ENCODE measurements at regions not wholly inside any gene's neighbourhood (a gene's known extent, or its start where the extent isn't known, plus 50 kb on each side); places are given as distances from the start of the nearest gene placed in this dataset.

DNA sequence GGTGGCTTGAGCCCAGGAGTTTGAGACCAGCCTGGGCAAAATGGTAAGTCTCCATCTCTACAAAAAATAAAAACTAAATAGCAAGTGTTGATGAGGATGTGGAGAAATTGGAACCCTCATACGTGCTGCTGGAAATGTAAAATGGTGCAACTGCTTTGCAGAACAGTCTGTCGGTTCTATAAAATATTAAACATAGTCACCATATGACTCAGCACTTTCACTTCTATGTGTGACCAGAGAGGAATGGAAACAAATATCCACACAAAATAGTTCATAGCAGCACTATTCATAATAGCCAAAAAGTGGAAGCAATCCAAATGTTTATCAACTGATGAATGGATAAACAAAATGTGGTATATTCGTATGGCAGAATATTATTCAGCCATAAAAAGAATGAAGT, 60.8 kb upstream of the FMR1 start:
- no peaks in the 10 kb centered on the region for H3K23me2 ChIP-seq (ENCODE audit: insufficient read length, low read depth, low read length, poor library complexity, severe bottlenecking)
- no CpG with 5 or more reads among the region's 3 CpGs for WGBS (ENCODE audit: extremely low coverage, insufficient read length, low lambda C conversion rate)
- no peak overlapping the region for H3K14ac ChIP-seq (ENCODE audit: insufficient read depth, low read length)
- H2BK120ac ChIP-seq (ENCODE audit: low read depth, low read length, poor library complexity, severe bottlenecking) = no peak overlapping the region
- H3K79me1 ChIP-seq (ENCODE audit: insufficient read depth, low read depth, low read length, poor library complexity, severe bottlenecking) = no peaks in the 10 kb centered on the region
- no peak overlapping the region for H2AK5ac ChIP-seq (ENCODE audit: insufficient read length, low read length)
- no peak overlapping the region for H3K4ac ChIP-seq (ENCODE audit: low read depth, low read length)
- no peak overlapping the region for H3K4me2 ChIP-seq (ENCODE audit: insufficient read depth, insufficient read length, low read length)
- H3K23ac ChIP-seq (ENCODE audit: insufficient read length, low read depth, low read length) = no peak overlapping the region
- no peaks in the 10 kb centered on the region for H3K27me3 ChIP-seq (ENCODE audit: insufficient read depth, low read length)
- no peak overlapping the region for H3K4me3 Mint-ChIP-seq
- H2BK5ac ChIP-seq (ENCODE audit: insufficient read length, low read length) = no peak overlapping the region
- H2BK12ac ChIP-seq (ENCODE audit: insufficient read length, low read depth, low read length) = no peak overlapping the region
- H3K27ac ChIP-seq (ENCODE audit: insufficient read length, low read depth, low read length) = no peak overlapping the region
- peaks cover 0 to 8% of the 10 kb centered on the region in 2 experiments; a peak in 2 of 4 replicates for H3K4me1 Mint-ChIP-seq
- TF ChIP-seq, protein P1, sequence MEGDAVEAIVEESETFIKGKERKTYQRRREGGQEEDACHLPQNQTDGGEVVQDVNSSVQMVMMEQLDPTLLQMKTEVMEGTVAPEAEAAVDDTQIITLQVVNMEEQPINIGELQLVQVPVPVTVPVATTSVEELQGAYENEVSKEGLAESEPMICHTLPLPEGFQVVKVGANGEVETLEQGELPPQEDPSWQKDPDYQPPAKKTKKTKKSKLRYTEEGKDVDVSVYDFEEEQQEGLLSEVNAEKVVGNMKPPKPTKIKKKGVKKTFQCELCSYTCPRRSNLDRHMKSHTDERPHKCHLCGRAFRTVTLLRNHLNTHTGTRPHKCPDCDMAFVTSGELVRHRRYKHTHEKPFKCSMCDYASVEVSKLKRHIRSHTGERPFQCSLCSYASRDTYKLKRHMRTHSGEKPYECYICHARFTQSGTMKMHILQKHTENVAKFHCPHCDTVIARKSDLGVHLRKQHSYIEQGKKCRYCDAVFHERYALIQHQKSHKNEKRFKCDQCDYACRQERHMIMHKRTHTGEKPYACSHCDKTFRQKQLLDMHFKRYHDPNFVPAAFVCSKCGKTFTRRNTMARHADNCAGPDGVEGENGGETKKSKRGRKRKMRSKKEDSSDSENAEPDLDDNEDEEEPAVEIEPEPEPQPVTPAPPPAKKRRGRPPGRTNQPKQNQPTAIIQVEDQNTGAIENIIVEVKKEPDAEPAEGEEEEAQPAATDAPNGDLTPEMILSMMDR (conservative IDR thresholded peaks at IDR 0.05) = no peak
- no peak overlapping the region for H4K5ac ChIP-seq (ENCODE audit: insufficient read length, low read depth, low read length)
- H4K20me1 ChIP-seq (ENCODE audit: control insufficient read depth, insufficient read depth, insufficient read length) = no peaks in the 10 kb centered on the region
- H3K27me3 Mint-ChIP-seq (ENCODE audit: low read depth) = 0 out of 2 replicates have a peak, but pooled peaks cover 2% of the 10 kb centered on the region
- no peak overlapping the region for H3K56ac ChIP-seq (ENCODE audit: insufficient read length, low read depth, low read length)
- no peak overlapping the region for H2BK20ac ChIP-seq (ENCODE audit: low read depth, low read length, poor library complexity, severe bottlenecking)
- peaks cover 52 to 57% of the 10 kb centered on the region in 2 experiments for H3K9me3 Mint-ChIP-seq
- no peak overlapping the region for H3T11ph ChIP-seq (ENCODE audit: low read length)
- H4K91ac ChIP-seq (ENCODE audit: insufficient read length, low read depth, low read length) = no peak overlapping the region
- H3K27ac Mint-ChIP-seq = no peak overlapping the region
- no peak overlapping the region for H4K8ac ChIP-seq (replicated peaks; ENCODE audit: insufficient read length, low read depth, low read length)
- no peak overlapping the region for H3K18ac ChIP-seq (ENCODE audit: insufficient read length, low read depth, low read length)
- no peak overlapping the region for H2BK15ac ChIP-seq (ENCODE audit: low read depth, low read length)
- DNase-seq = no peak
- no peak overlapping the region for H2AFZ ChIP-seq (ENCODE audit: low read length)
- H3K4me1 ChIP-seq (ENCODE audit: insufficient read depth, low read length) = no peaks in the 10 kb centered on the region
- H3K79me2 ChIP-seq (ENCODE audit: insufficient read depth, low read length) = no peaks in the 10 kb centered on the region
- H3K9ac ChIP-seq (ENCODE audit: extremely low read depth, insufficient read length, low read length) = no peak overlapping the region
- peaks cover 30% of the 10 kb centered on the region for H3K9me3 ChIP-seq (ENCODE audit: control insufficient read depth, low read depth, low read length)
- no peaks in the 10 kb centered on the region; a peak in 2 of 7 replicates for H3K36me3 Mint-ChIP-seq (ENCODE audit: insufficient read depth in 1 of 3, low read depth in 3 of 3)

Data from H9 (cell line).